Stimulated activated CD4-positive, alpha-beta T cell treated with anti-CD3 and anti-CD28 coated beads, TNF-alpha, amount 100 ng/mL, for 24 hours (primary cell): ENCODE measurements at regions not wholly inside any gene's neighbourhood (a gene's known extent, or its start where the extent isn't known, plus 50 kb on each side); places are given as distances from the start of the nearest gene placed in this dataset.

Experiments used
- DNase-seq, 3 experiments: peaks; one replicate each; pipeline ENCODE4 v3.0.0-alpha.2; 2020; ENCODE audit warnings: low read depth in 3 of 3

DNA sequence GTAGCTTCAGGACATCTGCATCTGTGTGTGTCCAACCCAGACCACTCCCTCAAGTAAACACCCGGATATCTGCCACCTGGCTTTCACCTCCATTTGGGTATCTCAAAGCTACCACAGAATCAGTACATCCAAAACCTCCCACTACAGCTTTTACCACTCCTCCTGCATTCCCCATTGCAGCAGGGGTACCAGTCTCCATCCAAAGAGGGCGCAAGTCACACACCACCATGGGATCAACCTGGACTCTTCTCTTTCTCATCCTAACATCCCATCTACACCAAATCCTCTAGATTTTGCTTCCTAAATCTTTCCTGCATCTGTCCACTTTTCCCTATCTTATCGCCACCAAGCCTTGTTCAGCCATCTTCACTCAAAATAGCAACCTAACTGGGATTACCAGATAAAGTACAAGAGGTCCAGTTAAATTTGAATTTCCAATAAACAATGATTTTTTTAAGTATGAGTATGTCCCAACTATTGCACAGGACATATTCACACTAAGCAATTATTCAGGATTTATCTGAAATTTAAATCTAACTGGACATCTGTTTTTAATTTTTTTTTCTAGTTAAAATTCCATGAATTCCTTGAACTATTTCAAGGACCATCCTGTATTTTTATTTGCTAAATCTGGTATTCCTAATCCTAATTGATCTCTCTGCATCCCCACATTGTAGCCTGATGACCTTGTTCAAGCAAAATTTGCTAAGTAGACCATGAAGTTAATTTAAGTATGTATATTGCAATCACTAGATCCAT, 164.3 kb upstream of the MLN start:
- no peak for DNase-seq

- no peak for DNase-seq
Observed at GRCh38 chr6:33967265-33967767, 163.5 kb upstream of the MLN start.

DNA sequence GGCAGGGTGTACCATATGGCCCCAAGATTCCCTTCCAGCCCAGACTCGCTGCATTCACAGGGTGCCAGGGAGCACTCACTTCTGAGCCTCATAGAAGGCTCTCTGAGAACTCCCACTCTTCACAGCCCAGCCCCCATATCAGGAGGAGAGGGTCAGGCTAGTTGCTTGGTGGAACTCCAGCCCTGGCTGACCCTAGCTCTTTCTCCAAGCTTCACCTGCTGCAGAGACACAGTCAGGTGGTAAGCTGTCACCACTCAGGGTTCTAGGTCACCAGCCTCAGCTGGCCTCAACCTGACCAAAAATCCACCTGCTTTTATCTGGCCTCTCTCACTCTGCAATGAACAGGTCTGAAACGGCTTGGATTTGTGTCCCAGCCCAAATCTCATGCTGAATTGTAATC, 162.7 kb upstream of the MLN start:
- DNase-seq = no peak

GRCh38 chr6:33965766-33966165, 162.0 kb upstream of the MLN start:
- no peak for DNase-seq

- DNase-seq = no peak
Observed at GRCh38 chr6:33964387-33964786, 160.6 kb upstream of the MLN start.

- no peak for DNase-seq
Observed at GRCh38 chr6:33963136-33963750, 159.4 kb upstream of the MLN start.

DNA sequence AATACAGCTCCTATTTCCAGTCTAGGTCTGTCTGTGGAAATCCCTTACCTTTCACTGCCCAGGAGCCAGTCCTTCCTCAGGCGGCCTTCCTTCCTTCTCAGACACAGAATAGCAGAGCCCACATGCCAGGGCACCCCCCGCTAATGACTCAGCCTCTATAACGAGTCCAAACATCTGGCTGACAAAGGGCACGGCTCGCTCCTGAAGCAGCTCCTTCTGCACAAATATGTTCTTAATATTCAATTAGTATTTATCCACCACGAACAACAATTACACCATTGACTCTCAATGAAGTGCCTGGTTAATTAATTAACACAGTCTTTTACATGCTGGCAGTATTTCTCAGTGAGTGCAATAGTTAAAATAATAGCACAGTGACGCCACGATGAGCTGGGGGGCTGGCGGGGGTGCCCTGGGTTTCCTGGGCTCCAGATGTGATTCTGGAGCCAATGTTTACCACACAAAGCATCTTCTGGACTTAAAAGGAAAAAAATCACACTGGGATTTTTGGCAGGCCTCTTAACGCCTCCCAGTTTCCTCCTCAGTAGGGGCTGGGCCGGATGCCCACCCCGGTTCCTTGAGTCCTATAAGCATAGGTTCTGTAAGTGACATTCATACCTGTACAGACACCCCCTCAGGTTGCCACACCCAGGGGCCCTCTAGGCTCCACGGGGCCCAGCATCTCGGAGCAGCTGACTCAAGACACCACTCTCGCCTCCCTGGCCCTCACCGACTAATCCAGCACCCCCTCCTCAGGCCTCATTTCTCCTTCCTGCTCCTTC, 158.6 kb upstream of the MLN start:
- no peak for DNase-seq

DNA sequence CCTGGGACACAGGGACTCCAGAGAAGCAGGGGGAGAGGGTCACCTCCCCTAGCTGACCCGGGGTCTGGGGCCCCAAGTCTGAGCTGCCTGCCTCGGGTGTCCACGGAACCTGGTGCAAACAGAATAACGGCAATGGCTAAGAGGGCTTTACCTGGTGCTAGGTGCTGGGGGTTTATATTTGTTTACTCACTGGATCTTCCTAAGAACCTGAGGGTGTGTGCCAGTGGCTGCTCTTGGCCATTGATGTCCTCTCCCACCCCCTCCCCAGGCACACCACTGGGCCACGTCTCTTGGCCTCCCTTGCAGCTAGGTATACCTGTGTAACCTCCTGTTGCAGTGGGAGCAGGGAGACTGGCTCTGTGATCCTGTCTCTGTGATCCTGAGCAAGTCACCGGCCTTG, 157.9 kb upstream of the MLN start:
- no peak for DNase-seq

DNA sequence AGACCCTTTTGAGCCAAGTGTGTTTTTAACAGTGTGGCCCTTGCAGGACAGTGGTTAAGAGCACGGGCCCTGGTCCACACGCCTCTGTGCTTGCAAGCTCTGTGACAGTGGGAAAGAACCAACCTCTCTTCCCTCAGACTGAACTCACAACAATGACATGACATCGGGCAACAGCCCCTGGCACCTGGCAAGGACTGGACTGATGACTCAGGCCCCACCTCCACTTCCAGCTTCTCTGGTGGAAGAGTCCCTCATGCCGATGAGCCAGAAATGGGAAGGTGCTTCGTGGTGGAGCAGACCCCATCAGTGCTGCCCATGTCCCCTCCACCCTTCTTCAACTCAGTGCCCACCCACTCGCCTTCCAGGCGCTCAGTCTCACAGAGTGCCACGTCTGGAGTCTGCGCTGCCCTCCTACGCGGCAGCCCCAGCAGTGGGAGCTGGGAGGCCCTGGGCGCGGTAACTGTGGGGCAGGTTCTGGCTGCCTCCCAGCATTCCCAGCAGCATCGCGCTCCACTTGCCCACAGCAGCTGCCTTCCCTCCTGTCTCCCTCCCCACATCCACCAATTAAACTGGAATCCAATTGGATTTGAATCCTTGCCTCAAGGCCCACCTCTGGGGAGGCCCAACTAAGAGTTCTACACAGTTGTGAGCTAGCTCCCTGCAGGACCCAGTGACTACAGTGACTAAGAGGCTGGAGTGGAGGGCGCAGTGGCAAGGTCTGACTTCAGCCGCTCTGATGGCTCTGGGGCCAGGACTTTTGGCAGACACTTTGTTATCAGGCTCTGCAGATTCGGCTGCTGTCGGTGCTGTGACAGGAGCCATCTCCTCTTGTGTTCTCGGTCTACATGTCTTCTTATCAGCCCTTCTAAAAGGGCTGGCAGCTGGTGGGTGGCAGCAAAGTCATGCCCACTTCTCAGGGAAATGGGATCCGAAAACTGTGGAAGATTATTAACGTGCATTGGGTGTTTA, 156.8 kb upstream of the MLN start:
- no peak for DNase-seq

GRCh38 chr6:33959661-33960344, 156.0 kb upstream of the MLN start:
- DNase-seq = no peak

GRCh38 chr6:33959329-33959651, 155.5 kb upstream of the MLN start:
- DNase-seq = no peak

- no peak for DNase-seq
Observed at GRCh38 chr6:33958526-33959328, 154.9 kb upstream of the MLN start.

- DNase-seq = no peak
Observed at GRCh38 chr6:33957892-33958525, 154.2 kb upstream of the MLN start.

- DNase-seq = no peak
Observed at GRCh38 chr6:33957131-33957891, 153.5 kb upstream of the MLN start.

GRCh38 chr6:33956206-33956605, 152.4 kb upstream of the MLN start:
- no peak for DNase-seq

- no peak for DNase-seq
Observed at GRCh38 chr6:33955566-33955965, 151.8 kb upstream of the MLN start.

DNA sequence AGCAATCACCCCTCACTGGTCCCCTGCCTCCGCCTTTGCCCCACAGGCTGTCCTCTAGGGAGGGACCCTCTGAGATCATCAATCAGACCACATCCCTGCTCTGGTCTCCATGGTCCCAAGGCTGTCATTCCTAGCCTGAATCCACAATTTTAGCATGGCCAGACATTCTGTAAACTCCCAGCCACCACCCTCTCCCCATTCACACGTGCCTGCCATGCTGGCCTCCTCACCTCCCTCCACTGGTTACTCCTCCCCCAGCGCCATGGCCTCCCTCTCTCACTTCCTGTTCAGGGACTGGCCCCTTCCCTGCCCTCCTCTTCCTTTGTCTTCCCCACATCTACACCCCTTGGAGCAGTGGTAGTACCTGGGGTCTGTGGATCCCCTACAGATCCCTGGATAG, 150.7 kb upstream of the MLN start:
- DNase-seq = no peak

DNA sequence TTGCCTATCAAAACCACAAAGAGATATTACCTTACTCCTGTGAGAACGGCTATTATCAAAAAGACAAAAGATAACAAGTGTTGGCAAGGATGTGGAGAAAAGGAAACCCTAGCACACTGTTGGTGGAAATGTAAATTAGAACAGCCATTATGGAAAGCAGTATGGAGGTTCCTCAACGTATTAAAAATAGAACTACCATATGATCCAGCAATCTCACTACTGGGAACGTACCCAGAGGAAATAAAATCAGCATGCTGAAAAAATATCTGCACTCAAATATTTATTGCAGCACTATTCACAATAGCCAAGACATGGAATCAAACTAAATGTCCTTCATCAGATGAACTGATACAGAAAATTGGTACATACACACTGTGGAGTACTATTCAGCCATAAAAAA, 149.4 kb upstream of the MLN start:
- no peak for DNase-seq

DNA sequence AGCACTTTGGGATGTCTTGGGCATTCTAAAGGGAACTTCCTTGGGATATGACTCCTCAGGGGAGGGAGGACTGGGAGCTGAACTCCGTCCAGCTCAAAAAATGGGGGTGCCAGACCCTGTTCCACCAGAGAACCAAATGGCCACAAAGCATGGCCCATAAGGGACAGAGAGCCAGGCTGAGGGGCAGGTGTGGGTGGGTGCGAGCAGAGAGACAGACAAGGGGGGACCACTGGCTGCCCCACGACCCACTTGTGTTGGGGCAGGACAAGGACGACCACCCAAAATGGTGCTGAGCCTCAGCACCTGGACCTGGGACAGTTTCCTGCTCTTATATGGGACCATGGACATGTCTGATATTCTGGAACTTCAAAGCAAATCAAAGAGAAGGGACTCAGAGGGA, 148.2 kb upstream of the MLN start:
- no peak for DNase-seq
